Stimulated activated naive CD8-positive, alpha-beta T cell treated with anti-CD3 and anti-CD28 coated beads, Interleukin-15, amount 100 ng/mL, for 72 hours (primary cell): ENCODE measurements at regions not wholly inside any gene's neighbourhood (a gene's known extent, or its start where the extent isn't known, plus 50 kb on each side); places are given as distances from the start of the nearest gene placed in this dataset.
"Not testable (repeated sequence)": the region's sequence is repeated elsewhere in the genome, so short reads cannot be mapped to it uniquely, and the experiment has no call there.

ENCODE experiments used
- ATAC-seq: fragments of 150-1000 bp; cut with Tn5 transposase; 2 replicates; pipeline ENCODE4 v1.10.0; 2021; ENCODE audit warnings: mild to moderate bottlenecking, moderate library complexity
- DNase-seq, 2 donors: peaks; one replicate each; pipeline ENCODE4 v3.0.0; 2021 to 2022
- H3K27ac Mint-ChIP-seq, 2 donors: one replicate each; pipeline ENCODE4 v1.8.0; 2022; ENCODE audit warnings: mild to moderate bottlenecking in 2 of 2, mixed read lengths in 2 of 2, moderate library complexity in 2 of 2
- H3K27me3 Mint-ChIP-seq: one replicate; pipeline ENCODE4 v1.8.0; 2022; ENCODE audit warnings: mixed read lengths
- H3K4me1 Mint-ChIP-seq: one replicate; pipeline ENCODE4 v1.8.0; 2022; ENCODE audit warnings: mild to moderate bottlenecking, mixed read lengths
- H3K4me3 Mint-ChIP-seq, 2 donors: one replicate each; pipeline ENCODE4 v1.8.0; 2022; ENCODE audit warnings: mild to moderate bottlenecking in 2 of 2, mixed read lengths in 2 of 2, moderate library complexity in 1 of 2
- H3K9me3 Mint-ChIP-seq, 2 donors: one replicate each; pipeline ENCODE4 v1.8.0; 2022; ENCODE audit warnings: mixed read lengths in 2 of 2

DNA sequence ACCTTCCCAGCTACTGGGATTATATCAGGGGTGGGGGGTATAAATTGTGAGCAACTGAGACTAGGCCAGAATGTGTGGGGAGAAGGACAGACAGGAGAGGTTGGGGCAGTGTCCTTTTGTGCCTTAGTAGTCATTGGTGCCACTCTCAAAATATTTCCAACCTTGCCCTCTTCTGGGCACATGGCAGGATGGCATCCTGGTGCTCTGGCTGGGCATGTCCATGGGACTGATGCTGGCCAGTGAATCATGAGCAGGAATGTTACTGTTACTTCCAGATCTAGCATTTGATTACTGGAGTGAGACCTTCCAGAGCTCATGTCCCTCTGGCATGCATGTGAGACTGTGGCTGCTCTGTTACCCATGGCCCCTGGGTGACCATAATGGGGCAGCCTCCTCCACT is 151.2 kb downstream of the MATN1 start:
- Mint-ChIP-seq H3K4me1 (no peaks in the 10 kb centered on the region), H3K9me3 (no peaks in the 10 kb centered on the region), H3K27me3 (peaks cover 58% of the 10 kb centered on the region), H3K4me3 (no peak overlapping the region), H3K27ac (no peak overlapping the region)
- ATAC-seq: no peak
- DNase-seq: no peak

- DNase-seq (no peak), ATAC-seq (no peak)
- H3K4me1 Mint-ChIP-seq: no peaks in the 10 kb centered on the region
- H3K4me3 Mint-ChIP-seq: no peak overlapping the region
- H3K9me3 Mint-ChIP-seq: no peaks in the 10 kb centered on the region
- peaks cover 58% of the 10 kb centered on the region for H3K27me3 Mint-ChIP-seq
- no peak overlapping the region for H3K27ac Mint-ChIP-seq
These were observed 152.0 kb downstream of the MATN1 start for GRCh38 chr1:30571380-30571779.

DNA sequence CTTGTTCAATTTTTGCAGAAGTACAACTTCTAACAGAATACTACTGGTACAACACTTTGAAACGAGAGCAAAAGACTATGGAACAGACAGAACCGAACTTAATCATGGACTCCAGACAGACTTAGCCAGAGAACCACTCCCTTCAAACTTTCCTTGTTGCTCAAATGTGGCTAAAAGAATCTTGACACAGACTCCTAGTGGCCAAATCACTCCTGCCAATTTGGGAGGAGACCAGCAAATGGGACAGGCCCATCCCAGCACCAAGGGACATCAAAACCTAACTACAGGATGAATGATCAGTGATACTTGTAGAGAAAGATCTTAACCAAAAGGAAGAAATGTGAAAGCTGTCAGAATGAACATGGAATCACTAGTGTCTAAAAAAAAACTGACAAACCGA is 154.0 kb downstream of the MATN1 start:
- no peak overlapping the region for H3K4me3 Mint-ChIP-seq
- DNase-seq (no peak), ATAC-seq (no peak)
- no peaks in the 10 kb centered on the region for H3K4me1 Mint-ChIP-seq
- peak overlapping the region in 1 of 2 donors; percentile 93 for H3K27ac Mint-ChIP-seq
- H3K27me3 Mint-ChIP-seq: peaks cover 48% of the 10 kb centered on the region
- H3K9me3 Mint-ChIP-seq: no peaks in the 10 kb centered on the region

DNA sequence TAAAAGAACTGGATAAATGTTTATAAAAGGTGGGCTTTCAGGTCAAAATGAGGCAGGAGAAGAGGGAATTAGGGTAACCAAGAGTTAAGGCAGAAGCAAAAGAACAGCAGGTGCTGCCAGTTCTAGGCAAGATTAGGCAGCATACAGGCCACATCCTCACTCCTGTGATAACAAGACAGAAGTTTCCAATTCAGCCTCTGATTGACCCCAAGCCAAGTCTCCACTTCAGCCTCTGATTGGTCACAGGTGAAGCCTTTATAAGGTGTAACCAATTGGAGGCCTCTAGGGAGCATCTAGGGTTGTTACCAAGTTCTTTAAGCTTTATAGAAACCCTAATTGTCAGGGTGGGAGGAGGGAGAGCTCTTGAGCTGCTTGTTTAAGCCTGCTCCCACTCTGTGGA is 160.8 kb downstream of the MATN1 start:
- Mint-ChIP-seq H3K4me1 (no peaks in the 10 kb centered on the region), H3K27me3 (no peaks in the 10 kb centered on the region), H3K27ac (no peak overlapping the region), H3K9me3 (peaks cover 19 to 33% of the 10 kb centered on the region in 2 donors), H3K4me3 (no peak overlapping the region)
- ATAC-seq (no peak), DNase-seq (no peak)

- no peaks in the 10 kb centered on the region for H3K9me3 Mint-ChIP-seq
- no peak overlapping the region for H3K4me3 Mint-ChIP-seq
- H3K27me3 Mint-ChIP-seq: peaks cover 18% of the 10 kb centered on the region
- H3K27ac Mint-ChIP-seq: no peak overlapping the region
- DNase-seq (no peak), ATAC-seq (no peak)
- no peaks in the 10 kb centered on the region for H3K4me1 Mint-ChIP-seq
These were observed 171.8 kb downstream of the MATN1 start for GRCh38 chr1:30551603-30552002.

DNA sequence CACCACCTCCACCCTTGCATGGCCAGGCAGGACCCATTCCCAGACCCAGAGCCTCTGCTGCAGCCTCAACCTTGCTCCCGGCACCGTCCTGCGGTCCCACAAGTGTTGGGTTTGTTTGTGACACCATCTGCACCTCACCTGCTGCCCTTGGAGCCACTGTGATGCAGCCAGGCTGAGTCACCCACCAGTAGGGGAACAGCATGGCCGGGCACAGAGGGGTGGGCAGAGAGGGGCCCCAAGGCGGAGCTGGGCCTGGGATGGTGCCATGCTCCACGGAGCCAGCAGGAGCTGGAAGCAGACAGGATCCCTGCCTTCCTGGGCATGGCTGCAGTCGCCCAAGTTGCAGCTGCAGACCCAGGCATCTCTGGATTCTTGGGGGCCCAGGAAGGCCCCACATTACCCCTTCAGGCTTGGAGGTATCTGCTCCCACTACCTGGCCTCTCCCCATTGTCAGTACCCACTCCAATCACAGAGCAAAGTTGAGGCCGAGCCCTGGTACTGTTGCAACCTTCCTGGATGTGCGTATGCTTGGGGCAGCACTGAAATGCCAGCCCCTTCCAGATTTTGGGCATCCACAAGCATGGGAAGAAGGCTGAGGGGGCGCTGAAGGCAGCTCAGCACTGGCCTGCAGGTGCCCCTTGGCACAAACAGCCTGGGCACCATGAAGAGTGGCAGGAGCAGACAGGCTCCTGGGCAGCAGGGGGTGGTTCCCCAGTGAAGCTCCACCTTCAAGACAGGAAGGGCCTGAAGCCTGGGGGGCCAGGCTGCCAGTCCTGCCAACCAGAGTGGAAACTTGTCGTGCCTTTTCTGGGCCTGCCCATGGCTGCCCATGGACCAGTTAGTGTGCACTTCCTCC is 172.8 kb downstream of the MATN1 start:
- H3K4me3 Mint-ChIP-seq: no peak overlapping the region
- no peaks in the 10 kb centered on the region for H3K9me3 Mint-ChIP-seq
- H3K27ac Mint-ChIP-seq: no peak overlapping the region
- H3K4me1 Mint-ChIP-seq: no peaks in the 10 kb centered on the region
- peaks cover 28% of the 10 kb centered on the region for H3K27me3 Mint-ChIP-seq
- ATAC-seq (no peak), DNase-seq (no peak)

DNA sequence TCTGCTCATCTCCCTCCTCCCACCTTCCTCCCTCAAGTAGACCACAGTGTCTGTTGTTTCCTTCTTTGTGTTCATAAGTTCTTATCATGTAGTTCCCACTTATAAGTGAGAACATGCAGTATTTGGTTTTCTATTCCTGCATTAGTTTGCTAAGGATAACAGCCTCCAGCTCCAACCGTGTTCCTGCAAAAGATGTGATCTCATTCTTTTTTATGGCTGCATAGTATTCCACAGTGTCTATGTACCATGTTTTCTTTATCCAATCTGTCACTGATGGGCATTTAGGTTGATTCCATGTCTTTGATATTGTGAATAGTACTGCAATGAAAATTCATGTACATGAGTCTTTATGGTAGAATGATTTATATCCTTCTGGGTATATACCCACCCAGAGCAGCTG is 173.5 kb downstream of the MATN1 start:
- not testable (repeated sequence) for DNase-seq, H3K4me1 Mint-ChIP-seq, H3K27ac Mint-ChIP-seq, ATAC-seq, H3K9me3 Mint-ChIP-seq, H3K4me3 Mint-ChIP-seq
- H3K27me3 Mint-ChIP-seq: peaks cover 36% of the 10 kb centered on the region

GRCh38 chr1:30548294-30548693 is 175.1 kb downstream of the MATN1 start:
- H3K9me3 Mint-ChIP-seq: no peaks in the 10 kb centered on the region
- no peak for DNase-seq
- no peak overlapping the region for H3K27ac Mint-ChIP-seq
- peaks cover 40% of the 10 kb centered on the region for H3K27me3 Mint-ChIP-seq
- H3K4me1 Mint-ChIP-seq: no peaks in the 10 kb centered on the region
- no peak overlapping the region for H3K4me3 Mint-ChIP-seq
- ATAC-seq: no peak

- H3K4me1 Mint-ChIP-seq, H3K9me3 Mint-ChIP-seq, ATAC-seq, H3K4me3 Mint-ChIP-seq, DNase-seq: not testable (repeated sequence)
- peaks cover 32% of the 10 kb centered on the region for H3K27me3 Mint-ChIP-seq
- H3K27ac Mint-ChIP-seq: peak overlapping the region in 1 of 2 donors; percentile 10
These were observed 176.1 kb downstream of the MATN1 start for GRCh38 chr1:30547326-30547725.

- Mint-ChIP-seq H3K4me1 (no peaks in the 10 kb centered on the region), H3K4me3 (no peak overlapping the region), H3K27me3 (peaks cover 32% of the 10 kb centered on the region), H3K9me3 (no peaks in the 10 kb centered on the region), H3K27ac (no peak overlapping the region)
- ATAC-seq (no peak), DNase-seq (no peak)
These were observed 178.0 kb downstream of the MATN1 start for GRCh38 chr1:30545365-30545764.

- peaks cover 24% of the 10 kb centered on the region for H3K27me3 Mint-ChIP-seq
- no peaks in the 10 kb centered on the region for H3K9me3 Mint-ChIP-seq
- DNase-seq (no peak), ATAC-seq (no peak)
- no peak overlapping the region for H3K27ac Mint-ChIP-seq
- no peak overlapping the region for H3K4me3 Mint-ChIP-seq
- H3K4me1 Mint-ChIP-seq: no peaks in the 10 kb centered on the region
These were observed 181.5 kb downstream of the MATN1 start for GRCh38 chr1:30541721-30542485.

DNA sequence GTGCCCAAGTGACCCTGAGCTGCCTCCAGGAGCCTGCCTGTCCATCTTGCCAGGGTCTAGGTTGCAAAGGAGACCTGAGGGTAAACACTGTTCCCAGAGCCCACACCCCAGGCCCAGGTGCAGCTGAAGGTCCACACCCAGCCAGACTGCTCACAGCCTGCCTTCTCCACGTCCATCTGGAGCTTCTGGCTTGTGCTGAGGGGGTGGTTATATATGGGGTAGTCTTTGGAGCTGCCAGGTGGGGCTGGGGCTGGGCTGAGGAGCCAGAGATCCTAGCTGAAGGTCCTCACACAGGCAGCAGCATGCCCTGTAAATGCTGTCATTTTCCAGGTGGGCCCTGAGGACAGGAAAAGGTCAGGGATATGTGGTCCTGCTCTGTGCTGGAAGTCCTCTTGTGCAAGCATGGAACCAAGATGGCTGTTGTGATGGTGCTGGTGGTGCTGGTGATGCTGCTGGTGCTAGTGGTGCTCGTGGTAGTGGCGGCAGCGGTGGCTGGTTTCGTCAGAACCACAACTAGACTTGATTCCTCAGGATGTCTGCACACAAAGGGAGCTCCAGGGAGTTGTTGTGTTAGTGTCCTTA is 182.7 kb downstream of the MATN1 start:
- ATAC-seq: no peak
- no peak for DNase-seq
- Mint-ChIP-seq H3K4me1 (no peaks in the 10 kb centered on the region), H3K9me3 (no peaks in the 10 kb centered on the region), H3K27me3 (peaks cover 14% of the 10 kb centered on the region), H3K4me3 (no peak overlapping the region), H3K27ac (peak overlapping the region in 1 of 2 donors; percentile 59)

DNA sequence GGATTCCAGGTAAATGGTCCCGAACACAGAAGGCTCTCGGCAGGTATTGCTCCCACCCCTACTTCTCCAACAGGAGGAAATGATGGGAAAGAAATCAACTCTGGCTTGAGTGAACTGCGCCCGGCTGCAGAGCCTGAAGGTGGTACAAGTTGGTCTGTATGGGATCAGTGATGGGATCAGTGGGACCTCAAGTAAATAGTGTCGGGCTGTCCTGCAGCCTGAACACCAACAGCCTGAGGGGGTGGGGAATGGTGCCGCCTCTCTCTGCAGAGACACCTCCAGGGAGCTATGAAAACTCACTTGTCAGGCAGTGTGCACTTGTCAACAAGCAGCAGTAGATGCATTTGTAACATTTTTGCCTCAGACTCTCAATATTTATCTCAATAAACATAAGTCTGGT is 183.5 kb downstream of the MATN1 start:
- Mint-ChIP-seq H3K27me3 (peaks cover 6% of the 10 kb centered on the region), H3K4me3 (no peak overlapping the region), H3K4me1 (no peaks in the 10 kb centered on the region), H3K27ac (no peak overlapping the region), H3K9me3 (no peaks in the 10 kb centered on the region)
- ATAC-seq (no peak), DNase-seq (no peak)

- Mint-ChIP-seq H3K4me3 (no peak overlapping the region), H3K4me1 (no peaks in the 10 kb centered on the region), H3K27ac (peak overlapping the region in 1 of 2 donors; percentile 52), H3K9me3 (no peaks in the 10 kb centered on the region), H3K27me3 (no peaks in the 10 kb centered on the region)
- DNase-seq: no peak
- no peak for ATAC-seq
These were observed 184.2 kb downstream of the MATN1 start for GRCh38 chr1:30538993-30539867.

- Mint-ChIP-seq H3K4me1 (no peaks in the 10 kb centered on the region), H3K9me3 (no peaks in the 10 kb centered on the region), H3K27me3 (no peaks in the 10 kb centered on the region), H3K27ac (no peak overlapping the region), H3K4me3 (no peak overlapping the region)
- no peak for DNase-seq
- no peak for ATAC-seq
These were observed 185.0 kb downstream of the MATN1 start for GRCh38 chr1:30538226-30538992.
